HG03575 (cell line): ENCODE measurements at regions not wholly inside any gene's neighbourhood (a gene's known extent, or its start where the extent isn't known, plus 50 kb on each side); places are given as distances from the start of the nearest gene placed in this dataset.
A peak's percentile ranks its signal among the peaks of the same experiment; 100 is the strongest.

ENCODE experiments used
- ATAC-seq: cut with Tn5 transposase; IDR thresholded peaks from one replicate; pipeline ENCODE4 v1.9.1; 2021; ENCODE audit not compliant: unreplicated experiment, insufficient number of reproducible peaks, low FRiP score; ENCODE audit errors: extremely low read depth

DNA sequence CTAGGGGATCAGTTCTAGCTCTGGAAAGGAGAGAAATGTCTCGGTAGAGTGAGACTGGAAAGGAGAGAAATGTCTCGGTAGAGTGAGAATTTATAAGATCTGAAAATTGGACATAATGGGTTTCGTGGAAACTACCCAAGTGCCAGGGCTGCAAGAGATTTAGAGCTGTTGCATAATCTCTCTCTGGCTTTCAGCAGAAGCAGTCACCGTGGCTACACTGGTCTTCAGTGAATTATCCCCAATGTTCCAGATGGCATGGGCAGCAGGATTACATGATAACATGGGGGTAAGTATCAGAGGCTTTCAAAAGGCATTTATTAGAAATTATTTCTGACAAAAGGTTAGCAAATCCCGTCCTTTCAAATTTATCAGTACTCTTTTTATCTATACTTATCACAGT lies 435.5 kb downstream of the NKX6-1 start:
- no peak for ATAC-seq

DNA sequence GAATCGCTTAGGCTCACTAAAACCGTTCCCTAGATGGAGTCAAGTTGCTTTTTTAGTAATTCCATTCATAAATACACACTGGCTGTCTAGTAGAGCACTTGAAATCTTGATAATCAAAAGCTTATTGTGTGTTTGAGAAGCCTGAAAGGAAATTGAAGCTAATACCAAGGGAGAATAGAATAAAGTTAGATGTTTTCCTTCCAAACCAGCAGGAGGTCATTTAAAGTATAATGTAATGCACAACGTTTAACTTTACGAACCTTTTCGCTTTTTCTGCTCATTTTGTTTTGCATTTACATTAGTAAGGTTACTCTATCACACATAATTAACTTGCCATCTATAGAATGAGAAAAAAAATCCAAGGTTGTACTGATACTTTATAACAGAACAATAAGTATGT lies 440.9 kb downstream of the NKX6-1 start:
- ATAC-seq: no peak

DNA sequence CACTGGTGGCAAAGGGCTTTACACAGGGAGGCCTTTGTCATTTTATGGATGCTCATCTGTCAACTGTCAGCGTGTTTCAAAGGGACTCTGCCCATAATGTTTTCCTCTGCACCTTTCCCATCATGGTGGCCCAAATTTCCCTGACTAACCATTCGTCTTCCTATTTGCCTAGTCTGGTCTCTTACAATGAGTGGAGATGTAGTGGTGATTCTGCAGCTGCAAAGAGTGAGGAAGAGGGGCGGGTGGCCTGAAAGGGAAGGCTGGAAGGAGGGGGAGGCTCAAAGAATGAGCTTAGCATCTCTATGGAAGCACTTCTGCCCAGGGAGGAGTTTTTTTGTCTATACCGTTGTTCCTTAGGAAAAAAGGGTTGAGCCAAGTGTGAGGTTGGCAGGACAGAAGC lies 447.5 kb downstream of the NKX6-1 start:
- ATAC-seq: no peak

DNA sequence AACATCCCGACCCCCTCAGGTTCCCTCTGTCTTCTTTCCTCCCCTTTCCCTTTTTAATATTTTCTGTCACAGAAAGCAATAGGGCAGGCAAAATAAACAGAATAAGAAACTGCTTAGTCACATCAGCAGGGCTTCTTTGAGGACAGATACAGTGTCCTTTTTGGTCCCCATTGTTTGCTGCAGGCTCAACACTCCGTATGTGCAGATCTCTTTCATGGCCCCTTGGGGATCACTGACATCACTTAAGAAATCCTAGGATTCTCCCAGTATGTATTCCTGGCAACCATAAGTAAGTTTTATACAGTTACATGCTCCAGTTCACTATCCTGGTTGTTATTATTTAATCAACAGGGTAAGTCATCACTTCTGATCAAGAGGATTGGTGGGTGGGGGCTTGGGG lies 448.0 kb downstream of the NKX6-1 start:
- ATAC-seq: no peak

DNA sequence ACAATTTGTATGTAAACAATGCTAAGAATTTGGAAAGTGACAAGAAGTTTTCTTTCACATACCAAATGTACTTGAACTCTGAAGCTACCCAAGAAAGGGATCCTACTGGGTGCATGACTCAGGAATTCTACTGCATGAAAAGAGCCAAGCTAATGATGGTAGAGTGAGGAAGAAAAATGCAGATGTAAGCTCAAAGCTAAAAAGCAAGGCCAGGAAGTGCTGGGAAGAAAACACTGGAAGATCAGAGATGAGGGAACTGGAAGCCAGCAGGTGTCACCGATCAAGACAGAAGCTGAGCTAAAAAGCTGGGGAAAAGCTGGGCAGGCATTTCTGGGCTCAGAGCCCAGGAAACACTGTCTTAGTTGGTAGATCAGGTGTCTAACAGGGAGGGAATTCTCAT lies 449.1 kb downstream of the NKX6-1 start:
- no peak for ATAC-seq

DNA sequence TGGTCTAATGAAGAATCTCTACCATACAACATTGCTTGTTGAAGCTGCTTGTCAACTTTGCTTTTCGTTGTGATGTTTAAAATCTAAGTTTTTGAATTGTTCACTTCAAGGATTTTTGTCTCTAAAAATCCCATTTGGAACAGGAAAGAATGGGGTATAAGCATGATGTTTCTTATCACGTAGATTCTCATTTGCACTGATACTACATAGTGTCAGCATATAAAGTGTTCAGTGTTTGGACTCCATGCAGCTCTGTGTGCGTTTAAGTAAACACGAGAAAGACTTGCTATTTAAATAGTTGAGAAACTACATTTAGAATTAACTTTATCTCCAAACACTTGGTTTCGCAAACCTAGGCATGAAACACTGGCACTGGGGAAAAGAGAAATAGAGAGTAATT lies 452.5 kb downstream of the NKX6-1 start:
- no peak for ATAC-seq

DNA sequence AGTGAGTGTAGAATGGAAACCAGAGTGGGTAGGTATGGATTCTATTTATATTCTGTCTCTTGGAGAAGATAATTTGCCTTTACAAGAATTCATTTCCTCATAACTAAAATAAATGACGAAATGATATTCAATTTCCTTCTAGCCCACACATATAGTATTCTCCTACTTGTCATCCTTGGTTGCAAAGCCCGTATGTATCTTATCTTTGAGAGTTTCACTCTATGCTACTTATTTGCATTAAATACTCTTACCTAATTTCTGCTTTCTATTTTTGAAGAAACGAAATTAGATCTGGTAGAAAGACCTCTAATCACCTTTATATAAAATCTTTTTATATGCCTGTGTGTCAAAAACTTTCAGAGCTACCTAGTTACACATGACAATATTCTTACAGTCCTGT lies 457.7 kb downstream of the NKX6-1 start:
- ATAC-seq: no peak

DNA sequence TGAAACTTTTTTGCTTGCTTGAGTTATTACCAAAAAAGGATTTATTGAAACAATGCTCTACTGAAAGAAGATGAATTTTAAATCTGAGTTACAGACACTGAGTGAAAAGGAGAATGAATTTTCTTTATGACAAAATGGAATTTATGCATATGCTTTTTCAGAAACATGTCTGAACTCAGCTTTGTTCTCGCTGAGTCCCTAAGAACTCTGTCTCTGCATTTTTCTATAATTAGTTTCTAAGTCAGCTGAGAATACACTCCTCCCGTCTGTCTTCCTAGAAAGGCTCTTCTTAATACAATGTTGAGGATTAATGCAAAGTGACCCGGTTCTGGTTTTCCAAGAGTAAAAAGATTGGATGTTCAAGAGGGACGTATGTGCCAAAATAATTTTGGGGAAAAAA lies 463.5 kb downstream of the NKX6-1 start:
- ATAC-seq: no peak

DNA sequence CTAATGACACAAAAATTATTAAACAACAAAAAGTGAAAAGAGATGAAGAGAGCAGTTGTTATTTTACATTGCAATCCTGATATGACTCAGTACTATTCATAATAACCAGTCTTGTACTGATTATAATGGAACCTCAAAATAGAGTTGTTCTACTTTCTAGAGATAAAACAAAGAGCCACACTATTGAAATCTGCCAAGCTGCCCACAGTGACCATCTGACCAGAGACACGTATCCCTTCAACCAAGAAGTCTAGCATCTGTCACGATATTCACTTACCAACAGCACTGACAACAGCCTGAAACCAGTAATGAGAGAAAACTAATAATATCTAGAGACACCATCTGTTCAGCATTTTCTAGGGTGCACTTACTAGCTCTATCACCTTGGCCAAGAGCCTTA lies 466.7 kb downstream of the NKX6-1 start:
- peak; percentile 74 for ATAC-seq

DNA sequence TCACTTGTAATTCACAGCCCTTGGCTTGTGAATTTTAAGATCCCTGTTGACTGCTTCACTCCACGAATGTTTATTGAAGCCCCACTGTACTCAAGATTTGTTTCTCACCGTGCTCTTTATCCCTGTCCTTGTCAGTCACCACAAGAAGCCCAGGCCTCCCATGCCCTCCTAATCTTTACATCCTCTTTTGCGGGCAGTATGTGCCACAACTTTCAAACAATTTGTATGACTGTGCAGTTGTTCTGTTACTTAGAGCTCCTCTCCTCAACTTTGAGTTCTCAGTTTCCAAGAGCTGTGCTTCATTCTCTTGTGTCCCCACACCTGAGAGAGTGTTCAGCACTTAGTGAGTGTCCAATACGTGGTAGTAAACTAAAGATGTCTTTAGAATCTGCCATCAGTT lies 467.7 kb downstream of the NKX6-1 start:
- ATAC-seq: no peak

DNA sequence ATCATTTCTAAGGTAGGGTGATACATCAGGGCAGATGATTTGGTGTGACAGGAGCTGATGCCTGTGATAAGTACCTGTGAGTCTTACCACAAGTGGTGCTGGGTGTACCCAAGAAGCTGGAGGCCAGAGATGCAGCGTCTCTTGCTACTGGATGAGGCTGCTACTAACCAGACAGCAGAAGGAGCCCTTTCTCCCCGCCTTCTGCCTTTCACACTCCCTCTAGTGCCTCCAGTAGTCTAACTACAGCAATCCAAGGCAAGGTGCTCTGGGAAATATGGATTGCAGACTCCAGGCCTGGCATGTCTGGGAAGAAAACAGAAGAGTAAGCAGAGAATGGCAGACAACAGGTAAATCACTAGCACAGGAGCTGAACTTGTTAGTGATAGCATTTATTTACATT lies 470.8 kb downstream of the NKX6-1 start:
- ATAC-seq: no peak

DNA sequence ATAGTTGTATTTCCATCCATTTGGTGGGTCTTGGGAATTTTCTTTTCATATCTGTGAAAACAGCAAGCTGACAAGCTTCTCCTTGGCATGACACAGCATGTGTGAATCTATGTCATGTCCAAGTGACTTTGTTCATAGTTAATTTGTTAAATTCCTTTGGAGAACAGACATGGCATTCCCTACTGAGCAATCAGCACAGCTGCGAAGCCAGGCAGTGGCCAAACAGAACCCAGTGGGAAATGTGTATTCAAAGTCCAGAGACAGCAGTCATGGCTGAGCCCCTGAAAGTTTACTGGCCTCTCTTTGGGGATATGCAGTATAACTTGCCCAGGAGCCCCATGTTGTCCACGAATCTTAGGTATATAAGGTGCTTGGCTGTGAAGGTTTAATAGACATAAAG lies 474.7 kb downstream of the NKX6-1 start:
- ATAC-seq: no peak

DNA sequence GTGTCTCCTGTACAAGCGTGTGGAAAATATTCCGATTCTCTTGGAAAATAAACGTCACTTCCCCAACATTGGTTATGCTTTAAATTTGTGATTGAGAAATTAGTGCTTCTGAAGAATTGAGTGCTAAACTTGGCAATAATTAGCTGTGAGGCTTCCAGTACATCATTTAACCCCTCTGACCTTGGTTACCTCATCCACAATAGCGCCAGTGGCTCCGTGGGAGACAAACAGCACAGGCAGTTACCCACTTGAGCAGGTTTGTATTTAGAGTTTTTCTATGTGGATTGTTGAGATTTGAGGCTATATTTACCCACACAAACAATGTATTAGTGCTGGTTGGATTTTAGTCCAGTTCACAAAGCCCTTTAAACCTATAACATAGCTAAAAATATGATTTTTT lies 476.5 kb downstream of the NKX6-1 start:
- no peak for ATAC-seq

DNA sequence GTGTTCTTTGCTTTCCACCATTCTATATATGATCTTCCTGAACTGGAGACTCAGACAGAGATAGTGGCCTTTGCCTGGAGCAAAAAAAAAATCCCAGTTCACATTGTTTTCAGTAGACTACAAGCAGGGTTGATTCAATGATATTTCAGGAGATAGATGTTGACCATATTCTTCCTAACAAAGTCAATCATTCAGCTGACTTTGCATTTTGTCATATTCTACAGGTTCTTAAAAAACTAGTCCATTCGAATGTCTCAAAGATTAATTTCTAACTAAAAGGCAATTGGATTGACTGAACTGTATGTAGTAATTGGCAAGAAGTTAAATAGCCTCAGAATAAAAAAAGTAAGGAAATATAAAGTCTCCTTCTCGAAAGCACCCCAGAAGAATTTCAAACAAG lies 479.5 kb downstream of the NKX6-1 start:
- no peak for ATAC-seq

DNA sequence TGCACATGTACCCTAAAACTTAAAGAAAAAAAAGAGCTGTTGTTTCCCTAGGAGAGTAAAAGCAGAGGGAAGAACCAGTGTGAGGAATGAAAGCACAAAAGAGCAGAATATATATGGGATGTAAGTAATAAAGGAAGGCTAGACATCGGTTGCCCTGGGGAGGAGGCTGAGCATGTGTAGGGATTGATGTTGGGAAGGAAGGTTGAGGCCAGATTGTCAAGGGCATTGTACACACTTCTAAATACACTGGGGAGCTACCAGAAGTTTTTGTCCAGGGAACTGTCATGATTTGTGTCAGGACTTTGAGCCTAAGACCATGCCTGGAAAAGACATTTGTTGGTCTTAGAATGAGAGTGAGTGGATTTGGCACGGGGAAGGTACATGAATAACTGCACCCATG lies 467.1 kb downstream of the GPAT3 start:
- no peak for ATAC-seq

DNA sequence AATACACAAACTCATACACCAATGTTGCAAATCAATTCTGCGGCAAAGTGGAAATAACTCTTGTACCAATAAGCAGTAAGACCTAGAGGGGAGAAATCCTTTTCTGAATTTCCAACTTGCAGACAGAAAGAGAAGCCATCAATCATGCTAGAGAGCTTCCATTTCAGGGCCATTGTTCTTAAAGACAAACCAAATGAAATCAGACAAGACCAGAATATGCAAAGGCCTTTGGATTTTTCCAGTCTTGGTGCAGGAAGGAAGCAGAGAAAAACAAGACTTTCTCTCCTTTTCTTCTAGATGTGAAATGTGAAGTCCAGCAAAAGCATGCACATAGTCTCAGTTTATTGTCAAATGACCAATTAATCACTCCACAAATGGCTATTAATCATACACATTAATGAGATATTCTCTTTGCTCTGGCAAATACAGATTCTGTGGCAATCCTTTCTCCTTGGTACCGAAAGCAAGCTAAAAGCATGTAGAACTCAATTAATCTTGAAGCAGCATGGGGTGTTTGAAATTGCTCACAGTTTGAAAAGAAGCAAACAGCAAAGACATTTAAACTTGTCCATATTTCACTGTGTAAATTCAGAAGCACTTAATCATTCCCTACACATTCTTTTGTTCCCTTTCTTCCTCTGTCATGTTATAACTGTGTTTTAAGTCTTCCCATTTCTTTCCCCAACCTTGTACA lies 466.1 kb downstream of the GPAT3 start:
- no peak for ATAC-seq

DNA sequence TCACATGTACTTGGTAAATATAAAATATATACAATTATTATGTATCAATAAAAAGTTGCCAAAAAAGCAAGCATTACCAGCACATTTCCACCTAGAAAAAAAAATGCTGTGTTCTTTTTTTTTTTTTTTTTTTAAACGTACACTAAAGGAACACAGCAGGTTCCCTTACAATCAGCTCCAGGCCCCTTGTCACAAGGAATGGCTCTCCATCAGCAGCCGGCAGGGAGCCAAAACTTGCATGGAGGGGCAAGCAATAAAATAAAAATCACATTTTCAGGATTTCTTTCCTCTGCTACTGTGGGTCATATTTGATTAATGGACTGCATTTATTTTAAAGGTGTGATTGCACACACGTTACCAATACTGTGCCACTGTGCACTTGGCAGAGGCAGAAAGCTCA lies 460.3 kb downstream of the GPAT3 start:
- no peak for ATAC-seq

DNA sequence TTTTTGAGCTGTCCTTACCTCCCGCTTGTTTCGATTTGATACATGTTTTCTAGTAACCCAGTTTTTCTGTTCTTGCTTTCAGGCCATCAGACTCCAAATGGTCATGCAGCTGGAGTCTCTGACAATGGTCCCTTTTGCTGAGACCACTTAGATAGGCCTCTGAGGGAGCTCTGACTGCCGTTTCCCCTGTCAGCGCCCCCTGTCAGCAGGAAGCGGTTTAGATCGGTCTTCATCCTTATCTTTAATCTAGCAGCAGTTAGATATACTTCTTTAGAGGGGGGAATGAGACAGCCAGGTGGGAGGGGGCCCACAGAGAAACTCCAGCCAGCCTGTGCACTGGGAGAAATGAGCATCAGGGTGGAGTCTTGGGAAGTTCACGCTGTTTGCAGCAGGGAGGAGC lies 457.9 kb downstream of the GPAT3 start:
- ATAC-seq: no peak

DNA sequence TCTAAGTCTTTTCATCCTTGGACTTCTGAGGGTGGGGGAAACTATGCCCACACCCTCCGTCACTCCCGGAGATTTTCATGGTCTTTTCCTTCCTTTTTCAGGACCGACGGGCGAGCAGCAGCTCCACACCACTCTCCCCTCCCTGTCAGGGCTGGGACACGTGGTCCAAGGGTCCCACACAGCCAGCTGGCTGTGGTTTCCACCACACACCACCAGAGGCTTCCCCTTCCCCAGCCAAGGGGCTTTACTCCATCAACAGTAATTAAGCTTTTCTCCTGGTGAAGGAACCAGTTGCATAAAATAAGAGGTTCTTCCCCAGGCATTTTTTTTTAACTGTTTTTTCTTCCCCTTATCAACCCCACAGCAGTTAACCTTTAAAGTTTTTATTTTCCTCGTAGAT lies 453.9 kb downstream of the GPAT3 start:
- ATAC-seq: no peak

DNA sequence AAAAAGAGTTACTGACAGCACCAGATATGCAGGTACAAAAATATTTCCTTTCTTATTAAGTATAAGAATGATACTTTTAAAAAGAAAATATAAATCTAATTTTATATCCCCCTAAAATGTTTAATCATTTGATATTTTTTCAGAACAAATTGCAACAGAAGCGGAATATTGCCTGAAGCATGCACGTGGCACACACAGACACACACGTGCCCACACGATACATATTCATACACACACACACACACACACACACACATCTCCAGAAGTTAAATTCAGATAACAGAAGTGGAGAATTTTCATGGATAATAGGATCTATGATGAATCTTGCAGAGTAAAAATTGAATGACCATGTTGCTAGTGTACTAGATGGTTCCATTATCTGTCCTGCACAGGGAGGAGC lies 445.2 kb downstream of the GPAT3 start:
- ATAC-seq: no peak

DNA sequence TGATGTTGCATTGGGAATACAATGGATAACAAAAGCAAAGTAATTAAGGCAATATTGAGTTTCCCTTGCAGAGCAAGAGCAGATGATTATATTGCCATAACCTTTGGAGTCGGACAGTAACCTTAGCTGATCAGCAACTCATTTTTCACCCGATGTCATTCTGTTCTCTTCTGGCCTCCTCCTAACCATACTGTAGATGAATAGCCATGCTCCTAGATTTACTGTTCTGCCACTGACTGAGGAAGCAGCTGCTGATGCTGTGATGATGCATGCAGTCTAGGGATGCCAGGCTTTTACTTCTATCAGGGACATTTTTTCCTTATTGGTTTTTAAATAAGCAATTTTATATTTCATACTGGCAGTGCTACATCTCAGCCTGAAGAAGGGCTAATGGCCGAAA lies 443.9 kb downstream of the GPAT3 start:
- no peak for ATAC-seq
